ENCODE measurements at regions not wholly inside any gene's neighbourhood (a gene's known extent, or its start where the extent isn't known, plus 50 kb on each side); places are given as distances from the start of the nearest gene placed in this dataset.

GRCh38 chr4:96295143-96295741, 455.3 kb downstream of the PDHA2 start:
- ChIA-PET CTCF (no interaction called here), POLR2A (no interaction called here)
- no peaks in the 10 kb centered on the region for H3K36me3 Mint-ChIP-seq (ENCODE audit: low read depth)
- H3K4me3 Mint-ChIP-seq = no peak overlapping the region
- H3K27me3 Mint-ChIP-seq = no peaks in the 10 kb centered on the region
- intact Hi-C loops (cut with DNase I, micrococcal nuclease) = no loop called here
- DNase-seq (no peak), ATAC-seq (no peak)
- no peaks in the 10 kb centered on the region for H3K4me1 Mint-ChIP-seq
- H3K27ac Mint-ChIP-seq = no peak overlapping the region
- H3K9me3 Mint-ChIP-seq (ENCODE audit: low read depth) = no peaks in the 10 kb centered on the region

- Mint-ChIP-seq H3K4me1 (no peaks in the 10 kb centered on the region), H3K9me3 (ENCODE audit: low read depth) (no peaks in the 10 kb centered on the region), H3K27me3 (no peaks in the 10 kb centered on the region), H3K4me3 (no peak overlapping the region), H3K27ac (no peak overlapping the region), H3K36me3 (ENCODE audit: low read depth) (no peaks in the 10 kb centered on the region)
- CTCF ChIA-PET = no interaction called here
- ATAC-seq (no peak), DNase-seq (no peak)
- POLR2A ChIA-PET = no interaction called here
- intact Hi-C loops (cut with DNase I, micrococcal nuclease) = no loop called here
Measured at GRCh38 chr4:96301715-96302114, 461.8 kb downstream of the PDHA2 start.

- H3K36me3 Mint-ChIP-seq (ENCODE audit: low read depth) = no peaks in the 10 kb centered on the region
- H3K27me3 Mint-ChIP-seq = no peaks in the 10 kb centered on the region
- CTCF ChIA-PET = no interaction called here
- no peak overlapping the region for H3K27ac Mint-ChIP-seq
- intact Hi-C loops (cut with DNase I, micrococcal nuclease) = no loop called here
- DNase-seq (no peak), ATAC-seq (no peak)
- POLR2A ChIA-PET = no interaction called here
- H3K4me3 Mint-ChIP-seq = no peak overlapping the region
- peaks cover 8% of the 10 kb centered on the region for H3K9me3 Mint-ChIP-seq (ENCODE audit: low read depth)
- H3K4me1 Mint-ChIP-seq = no peaks in the 10 kb centered on the region
Measured at GRCh38 chr4:96305030-96305429, 465.1 kb downstream of the PDHA2 start.

- intact Hi-C loops (cut with DNase I, micrococcal nuclease) = no loop called here
- Mint-ChIP-seq H3K4me1 (no peaks in the 10 kb centered on the region), H3K27ac (no peak overlapping the region), H3K36me3 (ENCODE audit: low read depth) (no peaks in the 10 kb centered on the region), H3K9me3 (ENCODE audit: low read depth) (peaks cover 7% of the 10 kb centered on the region), H3K27me3 (no peaks in the 10 kb centered on the region), H3K4me3 (no peak overlapping the region)
- DNase-seq (no peak), ATAC-seq (no peak)
- CTCF ChIA-PET = no interaction called here
- POLR2A ChIA-PET = no interaction called here
Measured at GRCh38 chr4:96312046-96312685, 472.3 kb downstream of the PDHA2 start.

GRCh38 chr4:96315815-96316214, 475.9 kb downstream of the PDHA2 start:
- H3K4me1 Mint-ChIP-seq = no peaks in the 10 kb centered on the region
- H3K36me3 Mint-ChIP-seq (ENCODE audit: low read depth) = no peaks in the 10 kb centered on the region
- ATAC-seq (no peak), DNase-seq (no peak)
- no peaks in the 10 kb centered on the region for H3K9me3 Mint-ChIP-seq (ENCODE audit: low read depth)
- ChIA-PET CTCF (no interaction called here), POLR2A (no interaction called here)
- H3K27ac Mint-ChIP-seq = no peak overlapping the region
- intact Hi-C loops (cut with DNase I, micrococcal nuclease) = no loop called here
- H3K27me3 Mint-ChIP-seq = no peaks in the 10 kb centered on the region
- H3K4me3 Mint-ChIP-seq = no peak overlapping the region

GRCh38 chr4:96316776-96317175, 476.9 kb downstream of the PDHA2 start:
- H3K4me1 Mint-ChIP-seq = no peaks in the 10 kb centered on the region
- H3K4me3 Mint-ChIP-seq = no peak overlapping the region
- DNase-seq (no peak), ATAC-seq (no peak)
- CTCF ChIA-PET = no interaction called here
- no peaks in the 10 kb centered on the region for H3K9me3 Mint-ChIP-seq (ENCODE audit: low read depth)
- no peaks in the 10 kb centered on the region for H3K36me3 Mint-ChIP-seq (ENCODE audit: low read depth)
- no peak overlapping the region for H3K27ac Mint-ChIP-seq
- POLR2A ChIA-PET = no interaction called here
- H3K27me3 Mint-ChIP-seq = no peaks in the 10 kb centered on the region
- intact Hi-C loops (cut with DNase I, micrococcal nuclease) = no loop called here

- Mint-ChIP-seq H3K4me1 (no peaks in the 10 kb centered on the region), H3K27me3 (no peaks in the 10 kb centered on the region), H3K9me3 (ENCODE audit: low read depth) (peaks cover 2% of the 10 kb centered on the region), H3K4me3 (no peak overlapping the region), H3K27ac (no peak overlapping the region), H3K36me3 (ENCODE audit: low read depth) (no peaks in the 10 kb centered on the region)
- ChIA-PET POLR2A (no interaction called here), CTCF (no interaction called here)
- intact Hi-C loops (cut with DNase I, micrococcal nuclease) = no loop called here
- no peak for ATAC-seq
- no peak for DNase-seq
Measured at GRCh38 chr4:96317891-96318290, 478.0 kb downstream of the PDHA2 start.

GRCh38 chr4:96326846-96327245, 487.0 kb downstream of the PDHA2 start:
- Mint-ChIP-seq H3K4me3 (no peak overlapping the region), H3K4me1 (no peaks in the 10 kb centered on the region), H3K9me3 (ENCODE audit: low read depth) (peaks cover 1% of the 10 kb centered on the region), H3K27ac (no peak overlapping the region), H3K36me3 (ENCODE audit: low read depth) (no peaks in the 10 kb centered on the region), H3K27me3 (no peaks in the 10 kb centered on the region)
- intact Hi-C loops (cut with DNase I, micrococcal nuclease) = no loop called here
- ATAC-seq = no peak
- ChIA-PET POLR2A (no interaction called here), CTCF (no interaction called here)
- no peak for DNase-seq

- H3K27me3 Mint-ChIP-seq = no peaks in the 10 kb centered on the region
- H3K36me3 Mint-ChIP-seq (ENCODE audit: low read depth) = no peaks in the 10 kb centered on the region
- ATAC-seq (no peak), DNase-seq (no peak)
- H3K9me3 Mint-ChIP-seq (ENCODE audit: low read depth) = peaks cover 2% of the 10 kb centered on the region
- H3K4me3 Mint-ChIP-seq = no peak overlapping the region
- CTCF ChIA-PET = interaction anchor here (0.6 kb wide), 1 partner anchor 613 kb away, joined by 5 read pairs; no protein-coding TSS in a partner anchor
- intact Hi-C loops (cut with DNase I, micrococcal nuclease) = no loop called here
- no peaks in the 10 kb centered on the region for H3K4me1 Mint-ChIP-seq
- POLR2A ChIA-PET = no interaction called here
- no peak overlapping the region for H3K27ac Mint-ChIP-seq
Measured at GRCh38 chr4:96342196-96342595, 502.3 kb downstream of the PDHA2 start.

GRCh38 chr4:96342790-96343455, 503.0 kb downstream of the PDHA2 start:
- Mint-ChIP-seq H3K27me3 (no peaks in the 10 kb centered on the region), H3K36me3 (ENCODE audit: low read depth) (no peaks in the 10 kb centered on the region), H3K27ac (no peak overlapping the region), H3K4me1 (no peaks in the 10 kb centered on the region), H3K9me3 (ENCODE audit: low read depth) (peaks cover 2% of the 10 kb centered on the region), H3K4me3 (no peak overlapping the region)
- DNase-seq (no peak), ATAC-seq (no peak)
- ChIA-PET POLR2A (no interaction called here), CTCF (interaction anchor here (0.6 kb wide), 1 partner anchor 613 kb away, joined by 5 read pairs; no protein-coding TSS in a partner anchor)
- intact Hi-C loops (cut with DNase I, micrococcal nuclease) = no loop called here

- Mint-ChIP-seq H3K4me1 (no peaks in the 10 kb centered on the region), H3K36me3 (ENCODE audit: low read depth) (no peaks in the 10 kb centered on the region)
Measured at GRCh38 chr4:96343836-96344235, 503.9 kb downstream of the PDHA2 start.

GRCh38 chr4:96347582-96347981, 507.7 kb downstream of the PDHA2 start:
- POLR2A ChIA-PET = no interaction called here
- no peaks in the 10 kb centered on the region for H3K36me3 Mint-ChIP-seq (ENCODE audit: low read depth)
- H3K27ac Mint-ChIP-seq = no peak overlapping the region
- intact Hi-C loops (cut with DNase I, micrococcal nuclease) = no loop called here
- H3K4me3 Mint-ChIP-seq = no peak overlapping the region
- DNase-seq (no peak), ATAC-seq (no peak)
- H3K4me1 Mint-ChIP-seq = no peaks in the 10 kb centered on the region
- no peaks in the 10 kb centered on the region for H3K9me3 Mint-ChIP-seq (ENCODE audit: low read depth)
- H3K27me3 Mint-ChIP-seq = no peaks in the 10 kb centered on the region
- CTCF ChIA-PET = no interaction called here

More at GRCh38 chr4:96343836-96344235, 503.9 kb downstream of the PDHA2 start:
- peaks cover 2% of the 10 kb centered on the region for H3K9me3 Mint-ChIP-seq (ENCODE audit: low read depth)
- POLR2A ChIA-PET = interaction anchor here (0.6 kb wide), 1 partner anchor 843 kb away, joined by 5 read pairs; no protein-coding TSS in a partner anchor
- intact Hi-C loops (cut with DNase I, micrococcal nuclease) = no loop called here
- no peaks in the 10 kb centered on the region for H3K27me3 Mint-ChIP-seq
- ATAC-seq = no peak
- no peak overlapping the region for H3K27ac Mint-ChIP-seq
- CTCF ChIA-PET = no interaction called here
- no peak overlapping the region for H3K4me3 Mint-ChIP-seq
- no peak for DNase-seq

All from activated CD4-positive, alpha-beta T cell treated with anti-CD3 and anti-CD28 coated beads for 36 hours (primary cell).